ENCODE measurements at regions not wholly inside any gene's neighbourhood (a gene's known extent, or its start where the extent isn't known, plus 50 kb on each side); places are given as distances from the start of the nearest gene placed in this dataset.

DNA sequence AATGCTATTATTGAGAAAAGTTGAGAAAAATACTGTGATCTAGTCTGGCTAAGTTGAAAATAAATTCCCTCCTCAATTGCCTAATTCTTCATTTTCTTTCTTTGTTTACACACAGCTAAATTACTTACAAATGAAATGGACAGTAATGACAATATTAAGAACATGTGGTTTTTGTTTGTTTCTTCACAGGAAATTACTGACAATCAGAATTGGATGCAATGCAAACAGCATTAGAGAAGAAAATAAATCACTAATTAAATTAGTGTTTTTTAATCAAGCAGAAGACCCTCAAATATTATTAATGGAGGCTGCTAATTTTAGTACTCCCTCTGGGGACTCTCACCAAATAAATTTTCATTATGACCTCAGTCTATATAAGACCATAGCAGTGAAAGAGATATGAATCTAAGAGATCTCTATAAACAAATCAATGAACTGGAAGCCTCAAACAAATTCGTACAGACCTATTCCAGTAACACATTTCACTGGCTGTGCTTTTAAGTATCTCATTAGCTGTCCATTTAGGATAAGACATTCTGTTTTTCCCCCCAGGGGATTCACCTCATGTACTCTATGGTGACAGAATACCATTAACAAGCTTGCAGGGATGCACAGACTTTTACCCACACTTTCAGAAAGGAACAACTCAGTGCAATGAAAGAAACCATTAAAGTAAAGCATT, 202.0 kb upstream of the DGKB start:
- Histone ChIP-seq H3K9ac (replicated peaks; ENCODE audit: extremely low read depth, insufficient read depth, low read length) (no peak overlapping the region), H3K79me2 (ENCODE audit: control insufficient read depth, insufficient read depth, low read length) (no peaks in the 10 kb centered on the region), H3K27me3 (ENCODE audit: control insufficient read depth in 2 of 2, insufficient read depth in 2 of 2, low read length in 2 of 2) (no peaks in the 10 kb centered on the region), H4K20me1 (replicated peaks; ENCODE audit: control insufficient read depth, extremely low read depth, insufficient read depth, low read length) (no peaks in the 10 kb centered on the region), H3K27ac (ENCODE audit: insufficient read depth, low read depth, low read length) (no peak overlapping the region), H2AFZ (ENCODE audit: low read depth, low read length) (no peak overlapping the region), H3K4me3 (replicated peaks in 1 of 3; ENCODE audit: insufficient read depth in 1 of 3, low read depth in 1 of 3, low read length in 3 of 3) (no peak overlapping the region), H3K9me3 (replicated peaks; ENCODE audit: control insufficient read depth, insufficient read depth, low read length) (no peaks in the 10 kb centered on the region), H3K4me1 (ENCODE audit: control insufficient read depth, extremely low read depth, insufficient read depth, low read length) (no peaks in the 10 kb centered on the region), H3K9me1 (replicated peaks; ENCODE audit: control insufficient read depth, extremely low read depth, insufficient read depth, low read length) (no peaks in the 10 kb centered on the region), H3K36me3 (ENCODE audit: control insufficient read depth in 2 of 2, extremely low read depth in 1 of 2, insufficient read depth in 2 of 2, low read length in 2 of 2) (no peaks in the 10 kb centered on the region), H3K4me2 (ENCODE audit: insufficient read depth, low read length) (no peak overlapping the region)
- ChIA-PET POLR2A (no interaction called here), CTCF (no interaction called here)
- TF ChIP-seq FOS (IDR thresholded peaks at IDR 0.05; ENCODE audit: borderline replicate concordance, insufficient read depth, low read length) (no peak), MYC (IDR thresholded peaks at IDR 0.05; ENCODE audit: low read depth, low read length) (no peak), POLR2A (IDR thresholded peaks at IDR 0.05; ENCODE audit: low read depth, low read length) (no peak), CTCF (IDR thresholded peaks at IDR 0.05; ENCODE audit: extremely low read depth in 1 of 2, insufficient read depth in 1 of 2, low read depth in 1 of 2, low read length in 2 of 2) (no peak), MAX (IDR thresholded peaks at IDR 0.05; ENCODE audit: insufficient read depth, insufficient read length) (no peak), GATA2 (IDR thresholded peaks at IDR 0.05; ENCODE audit: insufficient read depth, insufficient read length, low read depth, low read length) (no peak), EZH2 (IDR thresholded peaks at IDR 0.05; ENCODE audit: borderline replicate concordance, low read depth, low read length, severe bottlenecking) (no peak), JUN (IDR thresholded peaks at IDR 0.05; ENCODE audit: borderline replicate concordance, insufficient read depth, insufficient read length, low read depth) (no peak), POLR2AphosphoS5 (IDR thresholded peaks at IDR 0.05; ENCODE audit: insufficient read depth, low read depth, low read length) (no peak)
- FAIRE-seq (no peak), DNase-seq (ENCODE audit: low read depth, low spot score) (no peak)
- intact Hi-C loops (cut with micrococcal nuclease) (loop anchor here (5.0 kb wide), 1 partner anchor 73 kb away; no protein-coding TSS in a partner anchor), dilution Hi-C loops (cut with MboI; ENCODE audit: extremely low pct_ligation_motif_present, low sequenced_read_pairs) (no loop called here)
- BruUV-seq (replicated peaks) = no TSS peak
